DOHH2 (cell line): ENCODE measurements at regions not wholly inside any gene's neighbourhood (a gene's known extent, or its start where the extent isn't known, plus 50 kb on each side); places are given as distances from the start of the nearest gene placed in this dataset.

Experiments used
- CTCF ChIP-seq: fragments of 200-600 bp; sonication (generic); IDR thresholded peaks from one replicate; pipeline ENCODE4 v1.5.1; 2014; ENCODE audit warnings: antibody characterized with exemption, mild to moderate bottlenecking, low read depth, low read length; ENCODE audit not compliant: poor library complexity, severe bottlenecking
- EZH2phosphoT487 ChIP-seq: fragments of 200-600 bp; sonication (generic); IDR thresholded peaks from 2 replicates; pipeline ENCODE4 v1.6.1; 2017; ENCODE audit warnings: borderline replicate concordance, mild to moderate bottlenecking, antibody characterized with exemption, low read length, moderate library complexity, mixed read lengths

- no peak for TF ChIP-seq CTCF
- TF ChIP-seq EZH2phosphoT487: no peak
Observed at GRCh38 chr2:176934131-176934530, 278.5 kb upstream of the HNRNPA3 start.
